BLaER1 treated with 17β-estradiol and CSF1 and Interleukin-3, amounts not matched to agents 10 nM and 100 nM (cell line): ENCODE measurements at regions not wholly inside any gene's neighbourhood (a gene's known extent, or its start where the extent isn't known, plus 50 kb on each side); places are given as distances from the start of the nearest gene placed in this dataset.

Source experiments
- H3K27ac ChIP-seq, 11 experiments: shearing (Covaris generic); formaldehyde crosslinking; 2 replicates each; pipeline ENCODE4 v1.8.1; 2022
- H3K27me3 ChIP-seq, 11 experiments: shearing (Covaris generic); formaldehyde crosslinking; 2 replicates each; pipeline ENCODE4 v1.8.1; 2022
- H3K36me3 ChIP-seq, 11 experiments: shearing (Covaris generic); formaldehyde crosslinking; 2 replicates each; pipeline ENCODE4 v1.8.1; 2022
- H3K4me1 ChIP-seq, 10 experiments: shearing (Covaris generic); formaldehyde crosslinking; 2 replicates each; pipeline ENCODE4 v1.8.1; 2022
- H3K4me2 ChIP-seq, 11 experiments: shearing (Covaris generic); formaldehyde crosslinking; 2 replicates each; pipeline ENCODE4 v1.8.1; 2022
- H3K4me3 ChIP-seq, 10 experiments: shearing (Covaris generic); formaldehyde crosslinking; 2 replicates each; pipeline ENCODE4 v1.8.1; 2022
- H3K9ac ChIP-seq, 11 experiments: shearing (Covaris generic); formaldehyde crosslinking; 2 replicates each; pipeline ENCODE4 v1.8.1; 2022
- H3K9me3 ChIP-seq, 11 experiments: shearing (Covaris generic); formaldehyde crosslinking; replicated peaks in 1 of 11; 2 replicates each; pipeline ENCODE4 v1.8.1; 2022
- H4K20me1 ChIP-seq, 11 experiments: shearing (Covaris generic); formaldehyde crosslinking; 2 replicates each; pipeline ENCODE4 v1.8.1; 2022
- Cebpa-rat ChIP-seq, 11 experiments: shearing (Covaris generic); IDR thresholded peaks; 2 replicates each; pipeline ENCODE4 v1.8.1; 2022

DNA sequence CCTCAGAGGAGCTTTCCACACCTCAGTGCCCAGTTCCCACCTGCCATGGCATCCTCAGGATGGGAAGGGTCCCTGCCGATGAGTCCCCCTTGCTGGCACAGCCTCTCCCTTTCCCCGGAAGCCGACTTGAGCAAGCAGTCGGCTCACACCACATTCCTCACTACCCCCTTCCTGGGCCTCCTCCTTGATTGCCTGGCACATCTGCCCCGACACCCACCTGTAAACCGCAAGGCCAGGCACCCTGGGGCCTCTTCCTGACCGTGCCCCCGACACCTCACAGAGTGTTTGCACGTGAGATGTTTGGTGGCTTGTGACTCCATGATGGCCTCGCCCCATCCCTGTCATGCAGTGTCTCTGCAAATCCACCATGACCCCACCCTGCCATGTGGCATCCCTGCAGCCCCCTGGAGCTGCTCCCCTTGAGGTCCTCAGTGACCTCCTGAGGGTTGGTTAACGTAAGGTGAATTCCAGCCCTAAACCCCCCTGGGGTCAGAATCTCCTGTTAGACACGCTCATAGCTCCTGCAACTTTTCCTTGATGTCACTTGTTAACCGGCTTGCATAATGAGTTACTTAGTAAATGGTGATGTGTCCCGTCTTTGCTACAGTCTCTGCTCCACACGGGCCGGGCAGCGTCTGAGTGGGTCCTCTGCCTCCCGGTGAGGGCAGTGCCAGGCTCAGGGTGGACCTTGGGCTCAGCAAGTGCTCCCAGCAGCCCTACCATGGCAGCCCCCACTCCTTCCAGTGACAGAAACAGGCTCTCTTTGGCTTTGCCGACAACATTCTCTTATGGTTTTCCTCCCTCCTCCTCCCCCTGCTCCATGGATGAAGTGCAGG is 115.9 kb upstream of the FRMD1 start:
- H4K20me1 ChIP-seq = no peaks in the 10 kb centered on the region
- H3K27me3 ChIP-seq = no peaks in the 10 kb centered on the region
- H3K36me3 ChIP-seq = 0 out of 22 replicates have a peak, but pooled peaks cover 0 to 8% (median 0%) of the 10 kb centered on the region in 11 experiments
- H3K4me3 ChIP-seq = no peak overlapping the region
- no peak for TF ChIP-seq Cebpa-rat (IDR thresholded peaks at IDR 0.05)
- no peak overlapping the region for H3K27ac ChIP-seq
- H3K4me2 ChIP-seq = no peak overlapping the region
- no peak overlapping the region for H3K9ac ChIP-seq
- no peaks in the 10 kb centered on the region for H3K9me3 ChIP-seq
- peaks cover 0 to 40% (median 14%) of the 10 kb centered on the region in 10 experiments; a peak in 14 of 20 replicates for H3K4me1 ChIP-seq

DNA sequence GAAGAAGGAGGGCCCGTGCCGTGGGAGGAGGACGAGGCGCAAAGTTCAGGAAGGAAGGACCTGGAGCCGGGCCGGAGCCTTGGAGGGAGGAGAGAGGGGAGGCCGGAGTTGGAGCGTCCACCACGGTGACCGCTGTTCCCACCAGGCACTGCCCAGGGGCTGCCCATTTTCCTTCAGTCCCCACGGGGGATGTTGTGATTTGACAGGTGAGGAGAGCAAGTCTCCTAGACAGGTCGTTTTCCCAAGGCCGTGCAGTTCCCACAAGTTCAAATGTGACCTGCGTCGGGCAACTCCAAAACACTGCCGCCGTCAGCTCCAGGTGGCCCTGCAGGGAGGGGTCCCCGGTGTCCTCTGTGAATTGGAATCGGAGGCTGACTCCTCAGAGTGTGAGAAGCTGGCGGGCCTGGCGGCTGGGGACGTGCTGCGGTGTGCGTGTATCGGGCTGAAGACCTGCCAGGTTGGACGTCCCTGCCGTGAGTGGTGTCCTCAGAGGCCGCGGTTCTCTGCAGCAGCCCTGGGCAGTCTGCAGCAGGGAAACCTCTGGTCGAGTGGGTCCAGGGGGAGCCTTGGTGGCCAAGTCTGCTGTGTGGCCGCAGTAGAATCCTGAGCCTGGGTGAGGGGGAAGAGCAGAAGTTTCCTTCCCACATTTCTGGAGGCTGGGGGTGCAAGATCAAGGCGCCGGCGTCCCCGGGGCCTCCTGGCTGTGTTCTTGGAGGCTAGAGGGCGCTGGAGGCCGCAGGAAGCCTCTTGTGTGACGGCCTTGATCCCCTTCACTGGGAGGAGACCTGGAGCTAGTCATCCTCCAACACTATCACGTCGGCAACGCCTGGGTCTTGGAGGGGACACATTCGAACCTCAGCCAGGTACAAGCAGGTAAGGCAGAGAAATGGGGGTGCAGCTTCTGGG is 115.1 kb upstream of the FRMD1 start:
- Histone ChIP-seq H3K36me3 (0 out of 22 replicates have a peak, but pooled peaks cover 0 to 8% (median 0%) of the 10 kb centered on the region in 11 experiments), H3K4me2 (no peak overlapping the region), H3K9ac (no peak overlapping the region), H3K4me1 (peaks cover 0 to 49% (median 22%) of the 10 kb centered on the region in 10 experiments; a peak in 14 of 20 replicates), H3K4me3 (no peak overlapping the region), H3K27ac (no peak overlapping the region), H3K9me3 (no peaks in the 10 kb centered on the region), H3K27me3 (no peaks in the 10 kb centered on the region), H4K20me1 (no peaks in the 10 kb centered on the region)
- TF ChIP-seq Cebpa-rat (IDR thresholded peaks at IDR 0.05) = no peak

DNA sequence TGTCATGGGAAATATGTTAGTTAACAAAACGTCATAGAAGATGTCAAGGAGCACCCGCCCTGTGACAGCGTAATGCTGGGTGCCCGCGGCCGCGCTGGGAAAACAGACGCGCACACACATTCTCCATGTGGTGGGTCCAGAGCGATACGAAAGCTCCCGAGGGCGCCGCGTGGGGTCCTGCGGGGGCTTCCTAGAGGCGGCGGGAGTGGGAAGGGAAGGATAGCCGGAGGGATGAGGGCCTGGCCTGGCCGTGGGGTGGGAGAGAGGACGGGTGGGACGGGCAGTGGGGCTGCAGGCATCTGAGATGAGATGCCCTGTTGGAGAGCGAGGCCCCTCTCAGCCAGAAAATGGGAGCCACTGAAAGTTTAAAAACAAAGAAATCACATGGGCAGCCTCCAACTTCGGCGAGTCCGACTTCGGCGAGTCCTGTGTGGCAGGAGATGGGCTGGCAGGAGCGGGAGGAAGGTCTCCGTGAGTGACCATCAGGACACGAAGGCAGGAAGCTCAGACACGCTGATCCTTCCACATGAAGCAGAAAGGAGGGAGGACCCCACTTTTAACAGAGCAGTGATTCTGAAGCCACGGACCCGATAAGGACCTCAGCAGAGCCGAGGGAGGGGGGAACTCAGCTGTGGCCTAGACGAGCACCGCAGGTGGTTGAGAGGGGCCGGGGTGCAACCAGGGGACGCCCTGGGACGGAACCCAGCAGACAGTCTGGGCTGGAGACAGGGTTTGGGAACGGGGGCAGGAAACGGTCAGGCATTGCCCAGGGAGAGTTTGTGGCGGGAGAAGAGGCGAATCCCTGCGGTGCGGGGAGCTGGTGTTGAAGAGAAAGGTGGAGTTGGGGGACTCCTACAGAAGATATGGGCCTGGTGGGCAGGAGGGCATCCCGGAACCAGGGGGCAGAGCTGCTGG is 114.1 kb upstream of the FRMD1 start:
- H3K9me3 ChIP-seq = no peaks in the 10 kb centered on the region
- H3K4me2 ChIP-seq = no peak overlapping the region
- H3K4me1 ChIP-seq = peaks cover 0 to 57% (median 24%) of the 10 kb centered on the region in 10 experiments; a peak in 14 of 20 replicates
- H4K20me1 ChIP-seq = no peaks in the 10 kb centered on the region
- H3K27me3 ChIP-seq = no peaks in the 10 kb centered on the region
- H3K9ac ChIP-seq = no peak overlapping the region
- H3K4me3 ChIP-seq = no peak overlapping the region
- H3K27ac ChIP-seq = no peak overlapping the region
- H3K36me3 ChIP-seq = 0 out of 22 replicates have a peak, but pooled peaks cover 0 to 8% (median 0%) of the 10 kb centered on the region in 11 experiments
- TF ChIP-seq Cebpa-rat (IDR thresholded peaks at IDR 0.05) = no peak

DNA sequence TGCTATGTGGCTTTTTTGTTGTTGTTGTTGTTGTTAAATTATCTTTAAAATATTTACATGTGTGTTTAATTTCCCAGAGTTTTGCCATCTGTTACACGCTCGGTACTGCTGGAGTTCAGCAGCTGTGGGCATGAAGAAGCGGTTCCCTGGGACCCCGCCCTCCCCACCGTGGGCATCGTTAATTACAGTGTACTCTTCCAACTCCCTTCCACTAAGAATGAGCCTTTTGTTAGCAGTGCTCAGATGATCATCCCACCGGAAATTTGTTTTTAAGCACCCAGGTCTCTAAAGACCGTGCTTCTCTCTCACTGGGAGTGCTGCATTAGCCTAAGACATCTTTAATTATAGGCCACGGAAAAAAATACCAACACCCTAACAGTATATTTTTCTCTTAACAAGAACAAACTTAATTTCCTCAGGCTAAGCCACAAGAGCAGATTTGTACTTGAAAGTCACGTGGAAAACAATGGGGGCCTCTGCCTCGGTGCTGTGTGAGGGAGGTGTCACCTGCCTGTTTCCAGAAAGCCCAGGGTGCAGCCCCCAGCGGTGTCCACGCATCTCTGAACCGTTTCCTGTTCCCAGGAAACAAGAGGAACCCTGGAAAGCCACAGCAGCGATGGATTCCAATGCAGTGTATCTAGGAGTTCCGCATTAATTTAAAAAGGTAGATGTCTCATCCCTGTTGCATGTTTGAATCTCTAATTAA is 113.3 kb upstream of the FRMD1 start:
- Histone ChIP-seq H3K4me1 (peaks cover 0 to 61% (median 24%) of the 10 kb centered on the region in 10 experiments; a peak in 14 of 20 replicates), H3K27me3 (no peaks in the 10 kb centered on the region), H3K4me2 (no peak overlapping the region), H3K9me3 (peaks cover 0 to 2% (median 0%) of the 10 kb centered on the region in 11 experiments; a peak in 4 of 22 replicates), H3K9ac (no peak overlapping the region), H3K4me3 (no peak overlapping the region), H4K20me1 (no peaks in the 10 kb centered on the region), H3K36me3 (0 out of 22 replicates have a peak, but pooled peaks cover 0 to 10% (median 0%) of the 10 kb centered on the region in 11 experiments), H3K27ac (no peak overlapping the region)
- TF ChIP-seq Cebpa-rat (IDR thresholded peaks at IDR 0.05) = no peak

DNA sequence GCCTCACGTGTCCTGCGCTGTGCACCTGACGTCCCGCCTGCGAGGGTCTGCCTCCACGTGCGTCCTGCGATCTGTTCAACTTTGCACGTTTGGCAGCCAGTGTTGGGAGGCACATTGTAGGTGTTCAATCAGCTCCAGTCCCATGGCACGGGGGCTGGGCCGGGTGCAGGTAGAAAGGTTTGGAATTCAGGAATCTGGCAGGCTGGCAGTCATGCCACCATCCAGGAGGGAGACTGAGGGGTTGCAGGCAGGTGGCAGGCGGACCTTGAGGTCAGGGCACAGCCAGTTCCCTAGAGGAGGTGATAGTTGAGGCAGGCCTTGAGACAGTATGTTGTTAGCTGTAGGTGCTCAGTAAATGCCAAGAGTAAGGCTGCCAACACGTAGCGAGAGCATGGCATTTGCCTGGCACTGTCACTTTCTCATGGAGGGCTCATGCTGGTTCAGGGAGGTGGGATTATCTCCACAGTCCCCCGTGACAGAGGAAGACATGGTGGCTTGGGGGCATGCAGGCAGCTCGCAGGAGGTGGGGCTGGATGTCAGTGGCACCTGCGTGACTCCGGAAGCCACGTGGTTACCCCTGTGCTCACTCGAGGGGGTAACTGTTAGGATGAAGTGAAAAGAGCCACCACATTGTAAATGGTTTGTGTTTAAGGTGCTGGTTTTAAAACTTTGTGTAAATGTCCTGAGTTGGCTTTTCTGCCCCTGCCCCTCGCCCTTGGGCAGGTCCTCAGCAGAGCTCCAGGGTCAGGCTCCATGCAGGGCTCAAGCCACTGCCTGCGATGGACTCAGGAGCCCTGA is 111.8 kb upstream of the FRMD1 start:
- Histone ChIP-seq H3K36me3 (peaks cover 0 to 21% (median 0%) of the 10 kb centered on the region in 11 experiments; a peak in 2 of 22 replicates), H3K9me3 (peaks cover 11 to 17% (median 13%) of the 10 kb centered on the region in 11 experiments; a peak in 20 of 22 replicates), H3K27me3 (no peaks in the 10 kb centered on the region), H3K4me2 (peak overlapping the region in 8 of 11 experiments; percentile 8 to 55 (median 35); a peak in 11 of 22 replicates), H4K20me1 (no peaks in the 10 kb centered on the region), H3K27ac (no peak overlapping the region), H3K9ac (no peak overlapping the region), H3K4me1 (peaks cover 0 to 53% (median 26%) of the 10 kb centered on the region in 10 experiments; a peak in 14 of 20 replicates), H3K4me3 (no peak overlapping the region)
- no peak for TF ChIP-seq Cebpa-rat (IDR thresholded peaks at IDR 0.05)

DNA sequence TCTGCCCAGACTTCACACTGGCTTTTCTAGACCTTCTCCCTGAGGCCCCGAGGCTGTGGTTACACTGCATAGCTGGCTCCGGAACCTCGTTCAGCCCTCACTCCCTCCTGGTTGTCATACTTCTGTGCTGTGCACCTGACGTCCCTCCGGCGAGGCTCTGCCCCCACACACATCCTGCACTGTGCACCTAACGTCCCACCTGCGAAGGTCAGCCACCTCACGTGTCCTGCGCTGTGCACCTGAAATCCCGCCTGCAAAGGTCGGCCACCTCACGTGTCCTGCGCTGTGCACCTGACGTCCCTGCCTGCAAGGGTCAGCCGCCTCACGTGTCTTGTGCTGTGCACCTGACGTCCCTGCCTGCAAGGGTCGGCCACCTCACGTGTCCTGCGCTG is 111.0 kb upstream of the FRMD1 start:
- TF ChIP-seq Cebpa-rat (IDR thresholded peaks at IDR 0.05) = no peak
- Histone ChIP-seq H3K36me3 (peaks cover 0 to 21% (median 0%) of the 10 kb centered on the region in 11 experiments; a peak in 2 of 22 replicates), H3K9me3 (peaks cover 11 to 26% (median 16%) of the 10 kb centered on the region in 11 experiments; a peak in 20 of 22 replicates), H3K4me1 (peaks cover 0 to 46% (median 26%) of the 10 kb centered on the region in 10 experiments; a peak in 14 of 20 replicates), H3K9ac (no peak overlapping the region), H4K20me1 (no peaks in the 10 kb centered on the region), H3K27ac (no peak overlapping the region), H3K27me3 (no peaks in the 10 kb centered on the region), H3K4me2 (peak overlapping the region in 8 of 11 experiments; percentile 24 to 57 (median 44); a peak in 13 of 22 replicates), H3K4me3 (no peak overlapping the region)
